ENCODE measurements at regions not wholly inside any gene's neighbourhood (a gene's known extent, or its start where the extent isn't known, plus 50 kb on each side); places are given as distances from the start of the nearest gene placed in this dataset.
"Not testable (repeated sequence)": the region's sequence is repeated elsewhere in the genome, so short reads cannot be mapped to it uniquely, and the experiment has no call there.

GRCh38 chr9:106177216-106177615, 482.9 kb downstream of the TMEM38B start:
- H3K27me3 ChIP-seq (ENCODE audit: control insufficient read depth in 2 of 2, insufficient read depth in 2 of 2, low read length in 2 of 2), result no peaks in the 10 kb centered on the region
- no peak overlapping the region for H3K4me3 ChIP-seq (ENCODE audit: low read length in 2 of 2)
- no peaks in the 10 kb centered on the region for H3K36me3 ChIP-seq (ENCODE audit: control insufficient read depth in 2 of 2, insufficient read depth in 2 of 2, low read length in 2 of 2)
- no peaks in the 10 kb centered on the region for H3K9me3 ChIP-seq (ENCODE audit: control insufficient read depth in 2 of 2, low read length in 2 of 2)
- no peak overlapping the region for H3K9ac ChIP-seq (ENCODE audit: low read depth in 1 of 2, low read length in 2 of 2)
- H3K4me1 ChIP-seq (ENCODE audit: control insufficient read depth in 2 of 2, insufficient read depth in 2 of 2, low read length in 2 of 2), result no peaks in the 10 kb centered on the region
- H3K27ac ChIP-seq (ENCODE audit: low read depth in 2 of 2, low read length in 2 of 2), result no peak overlapping the region

GRCh38 chr9:106179191-106179590, 484.9 kb downstream of the TMEM38B start:
- no peak overlapping the region for H3K4me3 ChIP-seq (ENCODE audit: low read length in 2 of 2)
- no peaks in the 10 kb centered on the region for H3K9me3 ChIP-seq (ENCODE audit: control insufficient read depth in 2 of 2, low read length in 2 of 2)
- no peaks in the 10 kb centered on the region for H3K36me3 ChIP-seq (ENCODE audit: control insufficient read depth in 2 of 2, insufficient read depth in 2 of 2, low read length in 2 of 2)
- H3K9ac ChIP-seq (ENCODE audit: low read depth in 1 of 2, low read length in 2 of 2), result no peak overlapping the region
- H3K27ac ChIP-seq (ENCODE audit: low read depth in 2 of 2, low read length in 2 of 2), result no peak overlapping the region
- no peaks in the 10 kb centered on the region for H3K4me1 ChIP-seq (ENCODE audit: control insufficient read depth in 2 of 2, insufficient read depth in 2 of 2, low read length in 2 of 2)
- H3K27me3 ChIP-seq (ENCODE audit: control insufficient read depth in 2 of 2, insufficient read depth in 2 of 2, low read length in 2 of 2), result no peaks in the 10 kb centered on the region

- H3K27ac ChIP-seq (ENCODE audit: low read depth in 2 of 2, low read length in 2 of 2); H3K9ac ChIP-seq (ENCODE audit: low read depth in 1 of 2, low read length in 2 of 2); H3K27me3 ChIP-seq (ENCODE audit: control insufficient read depth in 2 of 2, insufficient read depth in 2 of 2, low read length in 2 of 2); H3K36me3 ChIP-seq (ENCODE audit: control insufficient read depth in 2 of 2, insufficient read depth in 2 of 2, low read length in 2 of 2); H3K4me1 ChIP-seq (ENCODE audit: control insufficient read depth in 2 of 2, insufficient read depth in 2 of 2, low read length in 2 of 2); H3K4me3 ChIP-seq (ENCODE audit: low read length in 2 of 2); H3K9me3 ChIP-seq (ENCODE audit: control insufficient read depth in 2 of 2, low read length in 2 of 2): not testable (repeated sequence)
Measured at GRCh38 chr9:106203815-106204516, 509.6 kb downstream of the TMEM38B start.

- Histone ChIP-seq H3K36me3 (ENCODE audit: control insufficient read depth in 2 of 2, insufficient read depth in 2 of 2, low read length in 2 of 2) (no peaks in the 10 kb centered on the region), H3K27me3 (ENCODE audit: control insufficient read depth in 2 of 2, insufficient read depth in 2 of 2, low read length in 2 of 2) (no peaks in the 10 kb centered on the region), H3K4me1 (ENCODE audit: control insufficient read depth in 2 of 2, insufficient read depth in 2 of 2, low read length in 2 of 2) (no peaks in the 10 kb centered on the region), H3K9me3 (ENCODE audit: control insufficient read depth in 2 of 2, low read length in 2 of 2) (no peaks in the 10 kb centered on the region), H3K9ac (ENCODE audit: low read depth in 1 of 2, low read length in 2 of 2) (no peak overlapping the region), H3K27ac (ENCODE audit: low read depth in 2 of 2, low read length in 2 of 2) (no peak overlapping the region), H3K4me3 (ENCODE audit: low read length in 2 of 2) (no peak overlapping the region)
Measured at GRCh38 chr9:106207298-106207697, 513.0 kb downstream of the TMEM38B start.

GRCh38 chr9:106218427-106218826, 524.1 kb downstream of the TMEM38B start:
- H3K27ac ChIP-seq (ENCODE audit: low read depth in 2 of 2, low read length in 2 of 2), result no peak overlapping the region
- H3K36me3 ChIP-seq (ENCODE audit: control insufficient read depth in 2 of 2, insufficient read depth in 2 of 2, low read length in 2 of 2), result no peaks in the 10 kb centered on the region
- H3K4me1 ChIP-seq (ENCODE audit: control insufficient read depth in 2 of 2, insufficient read depth in 2 of 2, low read length in 2 of 2), result no peaks in the 10 kb centered on the region
- H3K27me3 ChIP-seq (ENCODE audit: control insufficient read depth in 2 of 2, insufficient read depth in 2 of 2, low read length in 2 of 2), result no peaks in the 10 kb centered on the region
- no peak overlapping the region for H3K4me3 ChIP-seq (ENCODE audit: low read length in 2 of 2)
- H3K9ac ChIP-seq (ENCODE audit: low read depth in 1 of 2, low read length in 2 of 2), result no peak overlapping the region
- H3K9me3 ChIP-seq (ENCODE audit: control insufficient read depth in 2 of 2, low read length in 2 of 2), result no peaks in the 10 kb centered on the region

- H3K9ac ChIP-seq (ENCODE audit: low read depth in 1 of 2, low read length in 2 of 2), result no peak overlapping the region
- H3K9me3 ChIP-seq (ENCODE audit: control insufficient read depth in 2 of 2, low read length in 2 of 2), result no peaks in the 10 kb centered on the region
- no peaks in the 10 kb centered on the region for H3K36me3 ChIP-seq (ENCODE audit: control insufficient read depth in 2 of 2, insufficient read depth in 2 of 2, low read length in 2 of 2)
- no peak overlapping the region for H3K4me3 ChIP-seq (ENCODE audit: low read length in 2 of 2)
- H3K27ac ChIP-seq (ENCODE audit: low read depth in 2 of 2, low read length in 2 of 2), result no peak overlapping the region
- H3K4me1 ChIP-seq (ENCODE audit: control insufficient read depth in 2 of 2, insufficient read depth in 2 of 2, low read length in 2 of 2), result no peaks in the 10 kb centered on the region
- H3K27me3 ChIP-seq (ENCODE audit: control insufficient read depth in 2 of 2, insufficient read depth in 2 of 2, low read length in 2 of 2), result no peaks in the 10 kb centered on the region
Measured at GRCh38 chr9:106218854-106219253, 524.5 kb downstream of the TMEM38B start.

GRCh38 chr9:106220415-106220814, 526.1 kb downstream of the TMEM38B start:
- Histone ChIP-seq H3K27ac (ENCODE audit: low read depth in 2 of 2, low read length in 2 of 2) (no peak overlapping the region), H3K9ac (ENCODE audit: low read depth in 1 of 2, low read length in 2 of 2) (no peak overlapping the region), H3K4me1 (ENCODE audit: control insufficient read depth in 2 of 2, insufficient read depth in 2 of 2, low read length in 2 of 2) (no peaks in the 10 kb centered on the region), H3K9me3 (ENCODE audit: control insufficient read depth in 2 of 2, low read length in 2 of 2) (no peaks in the 10 kb centered on the region), H3K27me3 (ENCODE audit: control insufficient read depth in 2 of 2, insufficient read depth in 2 of 2, low read length in 2 of 2) (no peaks in the 10 kb centered on the region), H3K36me3 (ENCODE audit: control insufficient read depth in 2 of 2, insufficient read depth in 2 of 2, low read length in 2 of 2) (no peaks in the 10 kb centered on the region), H3K4me3 (ENCODE audit: low read length in 2 of 2) (no peak overlapping the region)

- H3K4me1 ChIP-seq (ENCODE audit: control insufficient read depth in 2 of 2, insufficient read depth in 2 of 2, low read length in 2 of 2), result no peaks in the 10 kb centered on the region
- H3K4me3 ChIP-seq (ENCODE audit: low read length in 2 of 2), result no peak overlapping the region
- no peaks in the 10 kb centered on the region for H3K36me3 ChIP-seq (ENCODE audit: control insufficient read depth in 2 of 2, insufficient read depth in 2 of 2, low read length in 2 of 2)
- no peak overlapping the region for H3K27ac ChIP-seq (ENCODE audit: low read depth in 2 of 2, low read length in 2 of 2)
- H3K9ac ChIP-seq (ENCODE audit: low read depth in 1 of 2, low read length in 2 of 2), result no peak overlapping the region
- no peaks in the 10 kb centered on the region for H3K9me3 ChIP-seq (ENCODE audit: control insufficient read depth in 2 of 2, low read length in 2 of 2)
- no peaks in the 10 kb centered on the region for H3K27me3 ChIP-seq (ENCODE audit: control insufficient read depth in 2 of 2, insufficient read depth in 2 of 2, low read length in 2 of 2)
Measured at GRCh38 chr9:106228861-106229260, 534.5 kb downstream of the TMEM38B start.

GRCh38 chr9:106233116-106233515, 538.8 kb downstream of the TMEM38B start:
- H3K9me3 ChIP-seq (ENCODE audit: control insufficient read depth in 2 of 2, low read length in 2 of 2), result no peaks in the 10 kb centered on the region
- H3K9ac ChIP-seq (ENCODE audit: low read depth in 1 of 2, low read length in 2 of 2), result no peak overlapping the region
- no peaks in the 10 kb centered on the region for H3K36me3 ChIP-seq (ENCODE audit: control insufficient read depth in 2 of 2, insufficient read depth in 2 of 2, low read length in 2 of 2)
- H3K27ac ChIP-seq (ENCODE audit: low read depth in 2 of 2, low read length in 2 of 2), result no peak overlapping the region
- no peaks in the 10 kb centered on the region for H3K27me3 ChIP-seq (ENCODE audit: control insufficient read depth in 2 of 2, insufficient read depth in 2 of 2, low read length in 2 of 2)
- H3K4me3 ChIP-seq (ENCODE audit: low read length in 2 of 2), result no peak overlapping the region
- no peaks in the 10 kb centered on the region for H3K4me1 ChIP-seq (ENCODE audit: control insufficient read depth in 2 of 2, insufficient read depth in 2 of 2, low read length in 2 of 2)

GRCh38 chr9:106260908-106261307, 566.6 kb downstream of the TMEM38B start:
- H3K4me3 ChIP-seq (ENCODE audit: low read length in 2 of 2); H3K27me3 ChIP-seq (ENCODE audit: control insufficient read depth in 2 of 2, insufficient read depth in 2 of 2, low read length in 2 of 2); H3K9me3 ChIP-seq (ENCODE audit: control insufficient read depth in 2 of 2, low read length in 2 of 2); H3K36me3 ChIP-seq (ENCODE audit: control insufficient read depth in 2 of 2, insufficient read depth in 2 of 2, low read length in 2 of 2); H3K9ac ChIP-seq (ENCODE audit: low read depth in 1 of 2, low read length in 2 of 2); H3K4me1 ChIP-seq (ENCODE audit: control insufficient read depth in 2 of 2, insufficient read depth in 2 of 2, low read length in 2 of 2); H3K27ac ChIP-seq (ENCODE audit: low read depth in 2 of 2, low read length in 2 of 2): not testable (repeated sequence)

GRCh38 chr9:106277966-106278365, 583.6 kb downstream of the TMEM38B start:
- Histone ChIP-seq H3K27ac (ENCODE audit: low read depth in 2 of 2, low read length in 2 of 2) (no peak overlapping the region), H3K4me1 (ENCODE audit: control insufficient read depth in 2 of 2, insufficient read depth in 2 of 2, low read length in 2 of 2) (no peaks in the 10 kb centered on the region), H3K27me3 (ENCODE audit: control insufficient read depth in 2 of 2, insufficient read depth in 2 of 2, low read length in 2 of 2) (no peaks in the 10 kb centered on the region), H3K9ac (ENCODE audit: low read depth in 1 of 2, low read length in 2 of 2) (no peak overlapping the region), H3K36me3 (ENCODE audit: control insufficient read depth in 2 of 2, insufficient read depth in 2 of 2, low read length in 2 of 2) (no peaks in the 10 kb centered on the region), H3K9me3 (ENCODE audit: control insufficient read depth in 2 of 2, low read length in 2 of 2) (no peaks in the 10 kb centered on the region), H3K4me3 (ENCODE audit: low read length in 2 of 2) (no peak overlapping the region)

Measured in mucosa of rectum (tissue), 2 donors.